GM18526 (cell line): ENCODE measurements at regions not wholly inside any gene's neighbourhood (a gene's known extent, or its start where the extent isn't known, plus 50 kb on each side); places are given as distances from the start of the nearest gene placed in this dataset.

ENCODE experiments used
- POLR2A ChIP-seq: IDR thresholded peaks from 3 replicates; pipeline ENCODE4 v1.6.1; 2011; ENCODE audit not compliant: insufficient read length; ENCODE audit errors: extremely low read depth

GRCh38 chr14:65351493-65352194 is 60.9 kb upstream of the FUT8 start:
- no peak for TF ChIP-seq POLR2A

GRCh38 chr14:65352964-65353530 is 59.5 kb upstream of the FUT8 start:
- TF ChIP-seq POLR2A = no peak

GRCh38 chr14:65354131-65354530 is 58.4 kb upstream of the FUT8 start:
- no peak for TF ChIP-seq POLR2A

- TF ChIP-seq POLR2A = no peak
Measured at GRCh38 chr14:65354715-65355114, 57.8 kb upstream of the FUT8 start.

GRCh38 chr14:65356327-65356836 is 56.1 kb upstream of the FUT8 start:
- TF ChIP-seq POLR2A = no peak

- no peak for TF ChIP-seq POLR2A
Measured at GRCh38 chr14:65357113-65357512, 55.4 kb upstream of the FUT8 start.

GRCh38 chr14:65357689-65358088 is 54.8 kb upstream of the FUT8 start:
- no peak for TF ChIP-seq POLR2A

- TF ChIP-seq POLR2A = no peak
Measured at GRCh38 chr14:65359503-65359902, 53.0 kb upstream of the FUT8 start.

- TF ChIP-seq POLR2A = no peak
Measured at GRCh38 chr14:65360144-65360784, 52.3 kb upstream of the FUT8 start.

- no peak for TF ChIP-seq POLR2A
Measured at GRCh38 chr14:65361920-65362319, 50.6 kb upstream of the FUT8 start.
